HUES48 (cell line): ENCODE measurements at regions not wholly inside any gene's neighbourhood (a gene's known extent, or its start where the extent isn't known, plus 50 kb on each side); places are given as distances from the start of the nearest gene placed in this dataset.

Source experiments
- H3K27ac ChIP-seq: one replicate; pipeline ENCODE4 v1.7.0; 2013; ENCODE audit warnings: low read depth, low read length, inconsistent platforms
- H3K27me3 ChIP-seq: 2 replicates; pipeline ENCODE4 v1.6.1; 2013; ENCODE audit warnings: mild to moderate bottlenecking, low read length; ENCODE audit not compliant: control insufficient read depth, insufficient read depth
- H3K36me3 ChIP-seq: 2 replicates; pipeline ENCODE4 v1.6.1; 2013; ENCODE audit warnings: low read length; ENCODE audit not compliant: control insufficient read depth, insufficient read depth
- H3K4me1 ChIP-seq: 2 replicates; pipeline ENCODE4 v1.6.1; 2013; ENCODE audit warnings: mild to moderate bottlenecking, low read length; ENCODE audit not compliant: control insufficient read depth, insufficient read depth
- H3K4me3 ChIP-seq: 2 replicates; pipeline ENCODE4 v1.5.1; 2013; ENCODE audit warnings: mild to moderate bottlenecking, low read depth, low read length
- H3K9ac ChIP-seq: 2 replicates; pipeline ENCODE4 v1.6.1; 2013; ENCODE audit warnings: mild to moderate bottlenecking, low read depth, low read length, moderate library complexity
- H3K9me3 ChIP-seq: 2 replicates; pipeline ENCODE4 v1.6.1; 2013; ENCODE audit warnings: low read length; ENCODE audit not compliant: control insufficient read depth, insufficient read depth

DNA sequence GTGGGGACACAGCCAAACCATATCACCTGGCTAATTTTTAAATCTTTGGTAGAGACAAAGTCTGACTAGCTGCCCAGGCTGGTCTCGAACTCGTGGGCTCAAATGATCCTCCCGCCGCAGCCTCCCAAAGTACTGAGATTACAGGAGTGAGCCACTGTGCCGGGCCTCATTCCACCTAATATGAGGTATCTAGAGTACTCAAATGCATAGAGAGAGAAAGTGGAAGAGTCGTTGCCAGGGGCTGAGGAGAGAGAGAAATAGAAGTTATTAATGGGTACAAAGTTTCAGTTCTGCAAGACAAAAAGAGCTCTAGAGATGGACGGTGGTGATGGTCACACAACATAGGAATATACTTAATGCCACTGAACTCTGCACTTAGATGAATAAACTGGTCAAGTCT is 119.6 kb downstream of the TOMM20 start:
- H3K9me3 ChIP-seq: no peaks in the 10 kb centered on the region
- H3K27me3 ChIP-seq: no peaks in the 10 kb centered on the region
- no peak overlapping the region for H3K27ac ChIP-seq
- no peak overlapping the region for H3K4me3 ChIP-seq
- H3K9ac ChIP-seq: no peak overlapping the region
- H3K4me1 ChIP-seq: no peaks in the 10 kb centered on the region
- no peaks in the 10 kb centered on the region for H3K36me3 ChIP-seq

DNA sequence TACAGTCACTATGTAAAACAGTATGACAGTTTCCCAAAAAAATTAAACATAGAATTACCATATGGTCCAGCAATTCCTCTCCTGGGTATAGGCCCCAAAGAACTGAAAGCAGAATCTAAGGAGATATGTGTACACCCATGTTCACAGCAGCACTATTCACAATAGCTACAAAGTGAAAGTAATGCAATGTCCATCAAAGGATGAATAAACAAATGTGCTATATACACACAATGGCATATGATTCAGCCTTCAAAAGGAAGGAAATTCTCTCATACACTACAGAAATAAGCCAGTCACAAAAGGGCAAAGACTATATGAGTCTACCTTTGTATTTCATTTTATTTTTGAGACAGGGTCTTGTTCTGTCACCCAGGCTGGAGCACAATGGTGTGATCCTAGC is 120.4 kb downstream of the TOMM20 start:
- Histone ChIP-seq H3K36me3 (no peaks in the 10 kb centered on the region), H3K27ac (no peak overlapping the region), H3K9me3 (no peaks in the 10 kb centered on the region), H3K9ac (no peak overlapping the region), H3K27me3 (no peaks in the 10 kb centered on the region), H3K4me3 (no peak overlapping the region), H3K4me1 (no peaks in the 10 kb centered on the region)

DNA sequence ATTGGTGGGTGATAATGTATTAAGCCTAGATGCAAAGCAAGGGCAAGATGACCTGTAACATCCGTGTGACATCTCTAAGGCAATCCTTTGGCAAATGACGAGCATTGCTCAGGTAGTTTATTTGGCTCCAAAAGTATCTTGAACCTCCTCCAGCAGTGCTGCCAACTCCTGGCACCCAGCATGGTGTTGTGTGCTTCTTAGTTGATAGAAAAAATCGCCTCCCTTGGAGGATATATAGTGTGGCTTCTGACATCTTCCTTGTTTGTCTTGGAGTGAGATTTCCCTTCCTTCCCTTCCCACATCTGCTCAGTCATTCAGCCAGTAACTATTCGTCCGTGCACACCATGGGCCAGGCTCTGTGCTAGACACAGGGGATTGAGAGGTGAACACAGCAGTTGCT is 121.8 kb downstream of the TOMM20 start:
- H3K9ac ChIP-seq: no peak overlapping the region
- H3K4me1 ChIP-seq: no peaks in the 10 kb centered on the region
- no peaks in the 10 kb centered on the region for H3K9me3 ChIP-seq
- H3K36me3 ChIP-seq: no peaks in the 10 kb centered on the region
- H3K27ac ChIP-seq: no peak overlapping the region
- H3K4me3 ChIP-seq: no peak overlapping the region
- H3K27me3 ChIP-seq: no peaks in the 10 kb centered on the region

DNA sequence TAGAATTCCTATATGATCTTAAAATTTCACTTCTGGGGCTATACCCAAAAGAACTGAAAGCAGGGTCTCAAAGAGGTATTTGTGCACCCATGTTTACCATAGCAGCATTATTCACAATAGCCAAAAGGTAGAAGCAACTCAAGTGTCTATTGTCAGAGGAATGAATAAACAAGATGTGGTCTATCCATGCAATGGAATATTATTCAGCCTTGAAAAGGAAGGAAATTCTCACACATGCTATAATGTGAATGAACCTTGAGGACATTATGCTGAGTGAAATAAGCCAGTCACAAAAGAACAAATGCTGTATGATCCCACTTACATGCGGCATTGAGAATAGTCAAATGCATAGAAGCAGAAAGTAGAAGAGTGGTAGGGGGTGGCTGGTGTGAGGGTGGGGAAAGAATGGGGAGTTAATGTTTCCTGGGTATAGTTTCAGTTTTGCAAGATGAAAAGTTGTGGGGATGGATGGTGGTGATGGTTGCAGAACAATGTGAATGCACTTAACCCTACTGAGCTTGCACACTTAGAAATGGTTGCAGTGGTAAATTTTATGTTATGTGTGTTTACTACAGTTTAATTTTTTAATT is 122.4 kb downstream of the TOMM20 start:
- H3K27ac ChIP-seq: no peak overlapping the region
- no peak overlapping the region for H3K4me3 ChIP-seq
- no peaks in the 10 kb centered on the region for H3K36me3 ChIP-seq
- no peaks in the 10 kb centered on the region for H3K9me3 ChIP-seq
- H3K9ac ChIP-seq: no peak overlapping the region
- H3K27me3 ChIP-seq: no peaks in the 10 kb centered on the region
- no peaks in the 10 kb centered on the region for H3K4me1 ChIP-seq

DNA sequence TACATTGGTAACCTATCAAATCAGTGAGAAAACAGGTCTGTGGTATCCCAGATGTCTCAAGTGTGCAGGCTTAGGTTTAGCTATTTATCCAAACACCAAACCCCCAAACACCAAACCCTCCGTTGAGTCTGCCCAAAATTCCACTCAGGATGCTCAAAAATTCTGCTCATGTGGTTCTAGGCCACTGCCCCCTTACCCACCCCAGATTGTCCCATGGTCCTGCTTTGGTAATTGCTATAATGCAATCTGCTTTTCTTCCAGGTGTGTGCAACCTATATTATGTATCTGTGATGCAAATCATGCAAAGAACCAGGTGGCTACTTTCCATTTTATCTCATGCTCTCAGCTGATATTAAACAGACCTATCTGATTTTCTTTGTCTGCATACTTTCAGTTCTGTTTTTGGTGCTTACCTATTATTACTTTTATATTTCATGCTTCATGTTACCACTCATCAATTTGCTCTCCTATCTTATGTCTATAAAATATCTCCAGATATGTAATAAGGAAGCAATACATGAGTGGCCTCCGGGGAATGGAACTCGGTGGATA is 123.7 kb downstream of the TOMM20 start:
- H3K27ac ChIP-seq: no peak overlapping the region
- no peaks in the 10 kb centered on the region for H3K27me3 ChIP-seq
- no peak overlapping the region for H3K4me3 ChIP-seq
- H3K9me3 ChIP-seq: no peaks in the 10 kb centered on the region
- no peak overlapping the region for H3K9ac ChIP-seq
- no peaks in the 10 kb centered on the region for H3K36me3 ChIP-seq
- H3K4me1 ChIP-seq: no peaks in the 10 kb centered on the region

DNA sequence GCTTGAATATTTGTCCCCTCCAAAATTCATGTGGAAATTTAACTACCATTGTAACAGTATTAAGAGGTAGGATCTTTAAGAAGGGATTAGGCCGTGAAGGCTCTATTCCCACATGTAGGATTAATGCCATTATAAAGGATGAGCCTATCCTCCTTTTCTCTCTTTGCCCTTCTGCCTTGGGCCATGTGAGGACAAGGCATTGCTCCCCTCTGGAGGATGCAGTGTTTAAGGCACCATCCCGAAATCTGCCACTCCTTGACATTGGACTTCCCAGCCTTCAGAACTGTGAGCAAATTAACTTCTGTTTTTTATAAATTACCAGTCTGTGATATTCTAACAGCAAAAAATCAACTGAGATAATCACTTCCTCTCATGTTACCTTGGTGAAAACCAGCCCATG is 124.4 kb downstream of the TOMM20 start:
- H3K4me3 ChIP-seq: no peak overlapping the region
- H3K27ac ChIP-seq: no peak overlapping the region
- H3K4me1 ChIP-seq: no peaks in the 10 kb centered on the region
- no peaks in the 10 kb centered on the region for H3K9me3 ChIP-seq
- H3K36me3 ChIP-seq: no peaks in the 10 kb centered on the region
- H3K9ac ChIP-seq: no peak overlapping the region
- no peaks in the 10 kb centered on the region for H3K27me3 ChIP-seq

DNA sequence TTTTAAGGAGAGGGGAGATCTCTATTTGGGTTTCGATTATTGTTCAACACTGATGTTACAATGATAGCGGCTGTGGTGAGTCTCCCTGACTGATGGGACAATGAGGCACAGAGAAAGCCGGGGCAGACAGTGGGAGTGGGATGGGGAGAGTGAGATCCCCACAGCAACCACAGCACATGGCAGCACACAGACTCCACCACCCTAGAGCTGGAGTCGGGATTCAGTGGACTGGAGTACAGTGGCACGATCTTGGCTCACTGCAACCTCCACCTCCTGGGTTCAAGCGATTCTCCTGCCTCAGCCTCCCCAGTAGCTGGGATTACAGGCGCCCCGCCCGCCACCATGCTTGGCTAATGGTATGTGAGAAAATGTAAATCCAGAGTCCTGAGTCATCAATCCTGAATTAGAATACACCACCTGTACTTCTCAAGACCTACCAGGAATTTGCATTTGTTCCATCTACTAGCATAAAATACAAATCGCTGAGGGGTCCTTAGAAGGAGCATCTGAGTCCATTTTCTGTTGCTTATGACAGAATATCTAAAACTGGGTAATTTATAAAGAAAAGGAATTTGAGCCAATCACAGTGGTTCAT is 125.8 kb downstream of the TOMM20 start:
- Histone ChIP-seq H3K27ac (no peak overlapping the region), H3K36me3 (no peaks in the 10 kb centered on the region), H3K4me1 (no peaks in the 10 kb centered on the region), H3K4me3 (no peak overlapping the region), H3K9me3 (no peaks in the 10 kb centered on the region), H3K9ac (no peak overlapping the region), H3K27me3 (no peaks in the 10 kb centered on the region)

DNA sequence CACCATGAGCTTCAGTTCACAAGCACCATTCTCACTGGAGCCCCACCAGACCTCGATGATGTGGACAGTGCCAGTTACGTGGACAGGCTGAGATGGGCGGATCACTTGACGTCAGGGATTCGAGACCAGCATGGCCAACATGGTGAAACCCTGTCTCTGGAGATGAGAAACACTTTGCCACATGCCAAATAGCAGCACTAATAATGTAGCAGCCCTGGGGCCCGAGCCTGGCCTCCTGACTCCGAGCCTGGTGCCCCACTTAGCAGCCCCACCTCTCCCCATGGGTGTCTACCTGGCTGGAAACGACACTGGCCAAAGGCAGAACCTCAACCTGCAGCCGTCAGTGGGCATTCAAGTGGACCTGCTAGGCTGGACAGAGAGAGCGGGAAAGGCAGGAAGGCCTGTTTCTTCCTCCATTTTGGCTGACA is 129.1 kb downstream of the TOMM20 start:
- no peak overlapping the region for H3K27ac ChIP-seq
- no peaks in the 10 kb centered on the region for H3K9me3 ChIP-seq
- H3K36me3 ChIP-seq: no peaks in the 10 kb centered on the region
- H3K27me3 ChIP-seq: no peaks in the 10 kb centered on the region
- no peak overlapping the region for H3K4me3 ChIP-seq
- no peaks in the 10 kb centered on the region for H3K4me1 ChIP-seq
- H3K9ac ChIP-seq: no peak overlapping the region

DNA sequence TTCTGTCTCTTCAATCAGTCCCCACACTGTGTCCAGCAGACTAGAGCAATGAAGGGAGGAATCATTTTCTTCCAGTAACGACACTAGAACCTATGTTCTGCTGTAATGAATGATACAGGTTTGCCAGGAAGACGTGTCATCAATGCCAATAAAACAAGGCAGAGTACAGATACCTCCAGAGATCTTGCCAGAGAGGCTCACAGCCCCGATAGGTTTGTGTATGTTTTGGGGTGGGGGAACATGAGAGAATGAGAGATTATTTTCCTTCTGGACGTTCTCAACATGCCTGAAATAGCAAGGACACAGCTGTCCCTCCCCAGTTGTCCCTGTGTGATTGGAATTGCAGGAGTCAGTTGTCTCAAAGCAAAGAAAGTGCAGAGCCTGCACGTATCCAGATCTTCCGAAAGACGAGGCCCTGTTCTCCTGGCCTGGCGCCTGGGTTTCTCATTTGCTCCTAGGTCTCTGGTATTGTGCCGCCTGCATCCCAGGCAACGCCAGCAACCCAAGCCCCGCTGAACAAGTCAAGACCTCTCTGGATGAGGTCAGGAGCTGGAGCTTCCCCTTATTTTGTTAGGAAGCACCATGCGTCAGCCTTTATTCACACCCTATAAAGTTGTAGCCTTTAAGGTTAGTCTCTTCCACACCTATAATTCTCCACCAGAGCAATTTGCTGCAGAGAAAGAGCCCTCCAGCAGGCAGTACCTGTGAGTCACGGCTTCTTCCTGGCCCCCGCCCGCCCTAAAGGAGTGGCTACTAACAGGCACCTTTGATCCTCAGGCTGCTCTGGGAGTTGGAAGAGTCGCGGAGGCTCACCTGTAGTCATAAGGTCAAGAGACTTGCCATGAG is 130.5 kb downstream of the TOMM20 start:
- Histone ChIP-seq H3K9me3 (no peaks in the 10 kb centered on the region), H3K4me1 (no peaks in the 10 kb centered on the region), H3K9ac (no peak overlapping the region), H3K27ac (no peak overlapping the region), H3K36me3 (no peaks in the 10 kb centered on the region), H3K4me3 (no peak overlapping the region), H3K27me3 (no peaks in the 10 kb centered on the region)

DNA sequence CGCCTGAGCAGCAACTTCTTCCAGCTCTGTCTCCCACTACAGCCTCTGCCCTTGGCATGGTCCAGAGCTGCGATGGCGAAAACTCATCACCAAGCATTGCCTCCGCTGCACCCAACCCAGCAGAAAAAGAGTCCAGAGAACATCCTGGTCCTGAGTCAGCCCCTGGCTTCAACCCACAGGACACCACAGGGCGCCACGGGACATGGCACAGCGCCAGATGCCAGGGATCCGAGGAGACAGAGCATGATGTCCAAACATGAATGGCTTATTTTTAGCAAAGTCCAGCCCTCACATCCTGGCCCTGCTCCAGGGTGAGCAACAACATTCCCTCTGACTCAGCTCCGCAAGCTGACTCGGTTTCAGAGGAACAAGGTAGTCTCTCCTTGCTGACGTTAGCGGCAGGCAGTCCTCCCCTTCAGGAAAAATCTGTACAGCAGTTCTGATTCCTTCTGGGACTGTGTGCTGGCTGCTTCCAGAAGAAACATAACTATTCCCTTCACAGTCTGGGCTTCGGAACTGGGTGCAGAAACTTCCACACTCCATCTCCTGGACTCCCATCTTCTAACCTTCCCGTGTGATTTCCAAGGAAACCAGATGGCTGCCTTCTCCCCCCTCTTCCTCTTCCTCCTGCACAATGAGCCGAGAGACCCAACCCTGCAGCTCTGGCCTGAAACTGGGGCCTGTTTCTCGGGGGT is 131.3 kb downstream of the TOMM20 start:
- no peak overlapping the region for H3K4me3 ChIP-seq
- H3K9ac ChIP-seq: no peak overlapping the region
- H3K36me3 ChIP-seq: no peaks in the 10 kb centered on the region
- H3K27me3 ChIP-seq: no peaks in the 10 kb centered on the region
- no peaks in the 10 kb centered on the region for H3K4me1 ChIP-seq
- no peaks in the 10 kb centered on the region for H3K9me3 ChIP-seq
- H3K27ac ChIP-seq: no peak overlapping the region
